Left ventricle myocardium superior (tissue), 1 donor: ENCODE measurements at regions not wholly inside any gene's neighbourhood (a gene's known extent, or its start where the extent isn't known, plus 50 kb on each side); places are given as distances from the start of the nearest gene placed in this dataset.

Source experiments
- ATAC-seq: fragments of 200-7000 bp; cut with Tn5 transposase; one replicate; pipeline ENCODE4 v1.9.1; 2020; ENCODE audit warnings: mild to moderate bottlenecking, moderate library complexity
- DNase-seq: peaks from one replicate; pipeline ENCODE4 v3.0.0-alpha.2; 2020
- intact Hi-C: fragments of 100-400 bp; cut with micrococcal nuclease; formaldehyde crosslinking; loops from one replicate; pipeline ENCODE4 v1.11.0; 2022
- donor health status: DM: no; HTN: yes; CAD: no; lungs with severe emphysema.

DNA sequence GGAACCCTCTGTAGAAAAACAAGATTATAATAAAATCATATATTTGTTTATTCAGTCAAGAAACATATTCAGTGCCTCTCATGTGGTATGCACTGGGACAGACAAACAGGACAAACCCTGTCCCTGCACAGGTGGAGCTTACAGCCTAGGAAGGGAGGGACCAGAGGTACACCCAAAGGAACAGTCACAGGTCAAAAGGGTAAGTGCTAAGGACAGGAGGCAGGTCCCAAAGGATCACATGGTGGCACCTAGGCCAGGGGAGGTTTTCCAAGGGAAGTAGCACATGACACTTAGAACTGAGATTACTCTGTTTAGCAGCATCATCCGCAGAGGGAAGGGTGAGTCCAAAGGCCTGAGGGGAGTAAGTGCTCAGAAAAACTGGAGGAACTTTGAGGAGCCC lies 254.4 kb upstream of the ARRDC4 start:
- DNase-seq, result no peak
- intact Hi-C loops, result no loop called here
- no peak for ATAC-seq

DNA sequence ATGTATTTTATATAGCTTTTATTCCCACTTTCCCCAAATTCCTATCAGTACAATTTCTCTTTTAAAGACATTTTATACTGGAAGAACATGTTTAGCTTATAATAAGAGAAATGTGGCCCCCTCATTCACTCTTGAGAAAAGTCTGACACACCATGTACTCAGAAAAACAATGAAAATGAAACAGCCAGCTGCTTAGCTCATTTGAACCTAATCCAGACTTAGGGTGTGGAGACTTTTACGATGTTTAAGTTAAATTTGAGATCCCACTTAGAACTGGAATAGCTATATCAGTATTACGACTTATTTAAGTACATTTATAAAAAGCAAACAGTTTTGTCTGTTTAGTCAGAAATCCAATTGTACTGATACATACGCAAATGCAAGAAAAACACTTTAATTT lies 252.3 kb upstream of the ARRDC4 start:
- intact Hi-C loops, result no loop called here
- ATAC-seq (no peak), DNase-seq (no peak)

DNA sequence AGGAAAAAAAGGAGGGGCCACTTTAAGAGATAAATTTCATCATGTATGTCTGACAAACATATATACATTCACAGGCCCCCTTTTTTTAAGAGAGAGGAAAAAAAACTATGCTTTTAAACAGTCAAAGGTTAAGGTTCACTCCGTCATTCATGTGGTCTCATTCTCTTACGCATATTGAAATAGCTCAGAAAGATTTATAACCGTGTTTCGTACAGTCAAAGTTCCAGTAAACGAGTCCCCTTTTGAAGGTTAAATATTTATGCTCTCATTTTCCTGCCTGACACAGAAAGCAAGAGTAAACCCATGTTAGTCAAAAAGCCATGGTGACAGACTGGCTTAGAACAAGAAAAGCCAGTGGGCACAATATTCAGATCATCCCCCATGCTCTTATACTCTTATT lies 248.0 kb upstream of the ARRDC4 start:
- ATAC-seq, result no peak
- intact Hi-C loops, result no loop called here
- DNase-seq, result no peak

DNA sequence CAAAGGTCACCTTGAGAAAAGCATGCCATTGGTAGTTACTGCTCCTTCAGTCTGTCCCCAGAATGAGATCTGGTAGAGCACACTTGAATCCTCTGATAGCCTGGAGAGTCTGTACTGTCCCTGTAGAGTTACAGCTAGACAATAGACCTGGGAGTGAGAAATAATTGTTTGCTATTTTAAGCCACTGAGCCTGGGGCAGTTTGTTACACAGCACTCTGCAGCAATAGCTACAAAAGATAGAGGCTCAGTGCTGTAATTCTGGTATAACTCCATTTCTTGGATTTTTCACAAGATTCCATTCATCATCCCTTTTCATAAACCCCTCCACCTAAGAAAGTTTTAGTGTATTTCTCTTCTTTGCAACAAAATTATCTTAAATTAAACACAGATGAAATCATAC lies 242.7 kb upstream of the ARRDC4 start:
- DNase-seq (no peak), ATAC-seq (no peak)
- intact Hi-C loops, result no loop called here

DNA sequence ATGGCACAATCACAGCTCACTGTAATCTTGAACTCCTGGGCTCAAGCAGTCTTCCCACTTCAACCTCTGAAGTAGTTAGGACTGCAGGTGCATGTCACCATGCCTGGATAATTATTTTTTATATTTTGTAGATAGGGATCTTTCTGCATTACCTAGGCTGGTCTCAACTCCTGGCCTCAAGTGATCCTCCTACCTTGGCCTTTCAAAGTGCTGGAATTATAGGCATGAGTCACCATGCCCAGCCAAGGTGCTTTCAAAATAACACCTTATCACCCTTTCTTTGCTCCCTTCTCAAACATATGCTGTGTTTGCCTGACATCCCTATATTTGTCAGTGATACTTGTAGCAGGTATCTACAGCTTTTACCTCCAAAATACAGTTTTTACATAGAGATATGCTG lies 242.0 kb upstream of the ARRDC4 start:
- no peak for DNase-seq
- intact Hi-C loops, result no loop called here
- no peak for ATAC-seq

DNA sequence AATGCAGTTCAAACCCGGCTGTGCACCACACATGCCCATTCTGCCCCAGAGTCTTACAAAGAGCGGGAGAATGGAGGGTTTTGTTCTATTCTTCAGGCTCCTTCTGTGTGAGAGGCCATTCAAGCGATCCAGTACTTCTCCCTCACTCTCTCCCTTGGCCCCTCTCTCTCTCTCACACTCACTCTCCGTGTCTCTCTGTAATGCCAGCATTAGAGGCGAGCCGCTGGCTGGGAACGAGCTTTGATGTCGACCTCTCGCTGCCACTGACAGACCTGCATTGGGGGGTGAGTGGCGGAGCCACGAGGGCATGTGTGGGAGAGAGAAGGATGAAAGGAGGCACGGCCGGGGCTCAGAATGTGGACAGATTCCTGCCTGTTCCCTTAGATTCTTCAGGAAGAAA lies 231.7 kb upstream of the ARRDC4 start:
- intact Hi-C loops, result no loop called here
- peak; percentile 43 for DNase-seq
- peak; percentile 93 for ATAC-seq

DNA sequence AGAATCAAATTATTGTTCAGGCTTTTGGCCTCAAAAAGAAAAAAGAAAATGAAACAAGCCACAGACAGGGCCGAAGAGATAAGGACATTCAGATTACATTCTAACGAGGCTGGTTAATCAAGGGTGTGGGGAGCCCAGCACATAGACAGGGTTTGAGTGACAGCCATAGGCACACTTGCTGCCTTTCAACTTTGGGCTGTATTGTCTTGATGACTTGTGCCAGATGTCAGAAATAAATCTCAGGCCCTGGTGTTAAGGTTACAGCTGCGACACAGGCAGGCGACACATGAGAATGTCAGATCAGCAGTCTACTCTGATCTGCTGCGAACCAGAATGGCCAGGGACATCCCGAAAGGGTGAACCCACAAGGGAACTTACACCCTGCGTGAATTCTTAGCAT lies 231.2 kb upstream of the ARRDC4 start:
- intact Hi-C loops, result no loop called here
- DNase-seq (no peak), ATAC-seq (peak; percentile 83)

DNA sequence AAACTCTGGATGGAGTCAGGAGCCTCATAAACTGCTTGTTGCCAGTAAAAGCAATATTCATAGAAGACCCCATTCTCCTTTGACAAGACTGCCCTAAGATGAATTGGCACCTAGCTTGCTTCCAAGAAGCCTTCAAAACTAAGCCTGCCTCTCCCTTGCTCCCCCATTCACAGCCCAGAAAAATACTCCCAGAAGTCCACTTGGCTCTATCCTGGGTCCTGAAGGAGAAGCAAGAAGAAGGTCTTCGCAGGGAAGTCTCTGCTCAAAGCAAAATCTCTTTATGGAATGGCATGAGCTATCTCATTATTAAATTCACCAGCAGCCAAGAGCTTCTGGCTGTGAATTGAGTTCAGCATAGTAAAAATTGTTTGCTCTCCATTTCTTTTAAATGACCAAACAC lies 230.2 kb upstream of the ARRDC4 start:
- ATAC-seq, result no peak
- intact Hi-C loops, result no loop called here
- no peak for DNase-seq

DNA sequence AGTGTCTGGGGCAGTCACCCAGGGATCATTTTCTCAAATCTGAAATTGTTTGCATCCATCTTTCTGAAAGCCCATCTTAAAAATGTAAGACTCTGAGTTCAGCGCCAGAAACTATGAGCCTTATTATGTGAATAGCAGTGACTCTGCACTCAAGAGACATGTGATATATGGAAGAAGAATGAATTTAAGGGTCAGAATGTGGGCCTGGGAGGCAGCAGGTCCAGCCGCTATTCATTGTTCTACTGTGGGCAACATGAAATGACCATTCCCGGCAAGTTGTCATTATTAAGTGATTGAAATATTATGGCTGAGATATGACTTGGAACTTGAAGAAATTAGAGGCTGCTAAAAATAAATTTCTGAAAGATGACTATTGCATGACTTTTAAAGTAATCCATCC lies 228.6 kb upstream of the ARRDC4 start:
- DNase-seq (no peak), ATAC-seq (no peak)
- intact Hi-C loops, result no loop called here

DNA sequence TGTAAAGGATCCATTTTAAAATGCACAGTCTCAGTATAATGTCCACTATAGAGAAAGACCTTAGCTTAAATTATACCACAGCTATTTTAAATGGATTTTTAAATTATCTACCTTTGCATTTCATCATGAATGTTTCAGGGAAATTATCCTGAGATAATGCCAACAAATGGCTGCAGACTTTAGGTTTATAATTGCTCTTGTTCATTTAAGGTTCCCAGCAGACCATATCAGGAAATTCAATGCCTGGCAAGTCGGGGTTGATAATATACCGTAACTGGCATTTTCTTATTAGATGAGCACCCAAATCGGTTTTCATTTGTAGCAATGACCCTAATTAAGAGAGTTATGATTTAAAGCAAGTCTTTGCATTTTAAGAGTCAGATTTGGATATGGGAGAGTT lies 227.1 kb upstream of the ARRDC4 start:
- ATAC-seq, result no peak
- intact Hi-C loops, result no loop called here

DNA sequence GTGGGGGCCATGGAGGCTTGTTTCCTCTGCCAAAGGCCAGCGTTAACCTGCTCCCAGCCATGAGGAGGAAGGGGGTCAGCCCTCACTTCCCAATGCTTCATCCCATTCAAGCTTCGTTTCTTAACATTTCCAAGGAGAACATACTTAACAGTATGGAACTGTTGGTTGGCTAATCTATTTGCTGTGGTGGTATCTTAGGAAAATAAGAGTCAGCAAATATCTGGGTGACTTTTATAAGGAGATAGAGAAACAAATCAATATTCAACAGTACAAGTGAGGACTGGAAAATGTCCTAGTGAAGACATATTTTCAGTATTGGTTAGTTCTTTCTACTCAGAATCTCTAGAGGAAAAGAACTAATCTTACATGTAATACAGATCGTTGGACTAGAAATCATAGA lies 223.8 kb upstream of the ARRDC4 start:
- no peak for DNase-seq
- intact Hi-C loops, result no loop called here
- ATAC-seq, result no peak

More for the DNA sequence above, 227.1 kb upstream of the ARRDC4 start:
- no peak for DNase-seq

DNA sequence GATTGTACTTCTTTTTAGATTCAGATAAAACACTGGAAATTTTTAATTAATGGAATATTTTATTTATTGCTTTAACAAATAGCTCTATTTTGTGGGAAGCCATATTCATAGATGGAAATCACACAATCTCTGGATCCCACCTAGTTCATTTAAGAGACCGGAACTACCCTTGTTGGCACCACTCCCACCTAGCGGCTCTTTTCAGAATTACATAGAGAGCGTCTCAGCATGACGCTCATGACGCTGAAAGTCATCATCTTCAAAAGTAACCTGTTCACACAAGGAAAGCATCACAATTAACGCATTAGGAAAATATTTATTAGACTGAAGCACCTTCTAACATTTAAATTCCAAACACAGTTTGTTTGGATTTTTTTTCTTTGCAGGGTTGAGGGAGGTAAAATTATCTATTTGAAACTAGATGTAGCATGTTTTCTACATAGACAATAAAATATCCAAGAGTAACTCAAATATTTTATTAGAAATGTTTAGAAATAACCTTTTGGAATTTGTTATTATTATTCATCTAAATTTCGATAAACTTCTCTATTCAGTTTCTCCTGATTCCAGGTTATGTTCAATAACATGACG lies 214.9 kb upstream of the ARRDC4 start:
- intact Hi-C loops, result no loop called here
- DNase-seq, result no peak
- ATAC-seq, result no peak

DNA sequence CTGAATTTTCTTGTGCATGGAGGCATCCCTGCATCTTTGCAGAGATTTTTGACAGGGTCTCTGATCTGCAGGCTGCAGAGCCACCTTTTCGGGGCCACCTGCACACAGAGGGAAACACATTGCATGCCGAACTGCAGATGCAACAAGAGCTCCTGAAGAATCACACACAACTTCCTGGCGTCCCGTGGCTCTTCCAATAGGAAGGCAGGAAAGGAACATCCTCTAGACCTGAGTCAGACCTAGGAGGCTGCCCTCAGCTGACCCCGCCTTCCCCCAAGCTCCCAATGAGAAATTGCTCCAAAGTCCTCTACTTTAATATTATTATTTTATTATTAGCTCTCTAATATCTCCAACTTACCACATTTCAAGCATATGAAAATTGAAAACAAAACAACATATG lies 213.2 kb upstream of the ARRDC4 start:
- DNase-seq (no peak), ATAC-seq (no peak)
- intact Hi-C loops, result no loop called here

DNA sequence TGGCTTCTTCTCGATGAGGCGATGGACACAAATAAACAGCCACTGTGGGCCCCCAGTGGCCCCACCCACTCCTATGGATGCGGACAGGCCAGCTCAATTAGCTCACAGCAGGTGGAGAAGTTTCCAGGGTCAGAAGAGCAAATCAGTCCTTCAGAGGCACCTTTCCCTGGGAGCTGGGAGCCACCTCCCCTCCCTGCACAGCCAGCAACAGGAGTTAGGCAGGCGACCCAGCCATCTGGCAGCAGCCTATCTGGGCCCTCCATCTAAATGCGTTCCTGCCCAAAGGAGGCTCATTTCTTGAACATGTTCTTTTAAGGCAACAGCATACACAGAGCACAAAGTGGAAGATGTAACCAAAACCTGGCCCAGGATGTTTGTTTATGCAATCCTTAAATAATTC lies 211.9 kb upstream of the ARRDC4 start:
- intact Hi-C loops, result no loop called here
- no peak for DNase-seq
- no peak for ATAC-seq

DNA sequence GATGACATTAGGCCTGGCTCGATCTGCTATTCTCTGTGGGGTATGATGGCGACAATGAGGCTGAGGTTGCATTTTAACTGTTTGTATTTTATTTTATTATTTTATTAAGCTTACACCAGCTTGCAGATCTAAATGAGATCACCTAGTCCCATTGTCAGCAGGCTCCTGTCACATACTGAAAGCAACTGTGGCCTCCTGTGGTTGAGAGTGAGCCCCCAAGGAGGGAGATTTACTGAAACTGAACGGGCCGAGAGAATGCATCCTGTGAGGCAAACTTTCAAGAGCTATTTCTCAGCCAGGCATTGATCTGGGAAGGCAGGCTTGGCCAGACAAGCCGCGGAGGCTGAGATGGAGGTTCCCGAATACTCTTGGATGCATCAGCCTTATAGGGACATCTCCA lies 210.4 kb upstream of the ARRDC4 start:
- intact Hi-C loops, result no loop called here
- DNase-seq (no peak), ATAC-seq (no peak)

DNA sequence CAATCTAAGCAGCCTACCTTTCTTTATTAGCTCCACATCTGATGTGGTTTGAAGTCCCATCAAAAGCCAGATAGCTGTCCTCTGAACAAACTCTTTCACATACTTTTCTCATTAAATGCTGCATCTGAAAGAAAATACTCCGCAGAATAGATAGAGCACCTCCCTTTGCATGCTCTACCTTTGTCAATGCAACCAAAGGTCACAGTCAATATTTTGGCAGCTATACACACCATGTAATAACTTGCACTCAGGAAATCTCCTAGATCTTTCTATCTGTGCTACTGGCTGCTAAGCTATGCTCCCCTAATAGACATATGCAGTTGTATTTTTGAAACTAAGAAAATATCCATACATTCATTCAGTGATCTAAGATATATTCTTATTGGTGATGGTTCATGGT lies 204.8 kb upstream of the ARRDC4 start:
- no peak for ATAC-seq
- DNase-seq, result no peak
- intact Hi-C loops, result no loop called here

DNA sequence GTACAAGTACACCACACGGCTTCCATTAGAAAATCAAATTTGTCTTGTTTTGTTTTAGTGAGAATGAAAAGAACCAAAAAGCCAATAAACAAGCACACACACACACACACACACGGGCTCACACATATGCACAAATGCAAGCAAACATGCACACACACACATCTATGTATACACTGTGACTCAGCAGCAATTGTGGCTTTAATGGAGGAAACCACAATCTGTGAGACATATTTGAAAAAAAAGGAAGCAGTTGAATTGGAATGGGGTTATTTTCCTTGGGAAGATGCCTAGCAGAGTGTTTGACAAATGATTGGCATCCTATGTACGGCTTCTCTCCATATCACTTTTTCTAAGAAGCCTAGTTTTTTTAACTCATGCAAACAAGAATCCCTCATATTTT lies 201.1 kb upstream of the ARRDC4 start:
- DNase-seq (no peak), ATAC-seq (no peak)
- intact Hi-C loops, result no loop called here

DNA sequence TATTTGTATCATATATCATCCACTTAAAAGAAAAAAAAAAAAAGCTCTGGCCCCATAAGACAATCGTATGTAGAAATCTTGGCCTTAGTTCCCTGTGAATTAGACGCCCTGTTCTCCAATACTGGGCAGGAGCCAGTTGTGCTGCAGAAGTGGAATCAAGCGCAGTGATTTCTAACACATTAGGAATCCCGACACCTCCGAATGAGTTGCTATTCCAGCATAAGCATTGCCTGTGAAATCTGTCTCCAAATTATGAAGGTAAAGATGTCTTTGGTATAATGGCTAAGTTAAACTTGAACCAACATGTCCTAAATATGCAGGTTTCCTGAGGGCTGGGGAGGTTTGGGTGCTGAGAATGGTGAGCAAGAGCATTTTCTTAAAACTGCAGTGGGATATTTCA lies 199.4 kb upstream of the ARRDC4 start:
- intact Hi-C loops, result no loop called here
- ATAC-seq (no peak), DNase-seq (no peak)

DNA sequence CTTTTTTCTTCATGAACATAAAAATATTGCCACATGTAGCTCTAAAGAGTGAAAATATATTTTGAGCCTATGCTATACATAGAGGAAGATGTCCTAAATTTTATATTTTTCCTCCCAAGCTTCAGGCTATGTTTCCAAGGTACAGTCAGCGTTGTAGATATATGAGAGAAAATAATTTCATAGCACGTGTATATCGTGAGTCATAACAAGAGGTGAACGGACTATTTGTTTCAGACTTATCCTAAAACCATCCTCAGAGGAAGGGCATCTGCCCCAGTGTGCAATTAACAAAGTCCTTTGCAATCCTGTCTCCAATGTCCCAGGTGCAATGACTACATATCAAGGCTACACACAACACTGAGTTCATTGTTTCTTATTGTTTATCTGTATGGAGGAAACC lies 177.3 kb upstream of the ARRDC4 start:
- intact Hi-C loops, result no loop called here
- ATAC-seq (no peak), DNase-seq (no peak)

DNA sequence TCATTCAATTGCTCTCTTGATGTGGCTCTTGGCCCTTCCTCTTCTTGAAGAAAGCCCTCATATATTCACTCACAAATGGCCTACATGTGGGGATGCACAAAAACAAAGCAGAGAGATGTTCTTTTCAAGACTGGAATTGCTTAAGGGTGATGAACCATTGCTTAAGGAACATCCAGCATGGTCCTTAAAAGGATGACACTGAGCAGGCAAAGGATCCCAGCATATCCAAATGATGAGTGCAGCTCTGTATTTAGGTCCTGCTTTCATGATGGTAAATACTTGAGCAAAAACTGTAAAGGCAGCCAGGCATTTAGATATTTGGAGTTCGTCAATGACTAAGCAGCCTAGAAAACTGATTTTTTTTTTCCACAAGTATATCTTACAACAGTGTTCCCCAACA lies 173.8 kb upstream of the ARRDC4 start:
- no peak for DNase-seq
- ATAC-seq, result no peak
- intact Hi-C loops, result no loop called here

DNA sequence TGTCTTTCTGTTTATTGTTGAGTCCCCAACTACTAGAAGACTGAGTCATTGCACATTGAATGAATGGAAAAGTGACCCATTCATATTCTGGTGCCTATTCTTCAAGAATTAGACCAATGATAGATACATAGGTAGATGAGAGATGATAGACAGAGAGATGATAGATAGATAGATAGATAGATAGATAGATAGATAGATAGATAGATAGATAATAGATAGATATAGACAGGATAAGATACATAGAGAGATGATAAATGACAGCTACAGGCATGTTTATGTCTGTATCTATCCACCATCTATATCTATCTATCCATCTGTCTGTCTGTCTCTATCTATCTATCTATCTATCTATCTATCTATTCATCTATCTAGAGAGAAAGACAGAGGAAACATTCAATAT lies 170.3 kb upstream of the ARRDC4 start:
- intact Hi-C loops, result no loop called here
- no peak for ATAC-seq
- no peak for DNase-seq
